ENCODE measurements at regions not wholly inside any gene's neighbourhood (a gene's known extent, or its start where the extent isn't known, plus 50 kb on each side); places are given as distances from the start of the nearest gene placed in this dataset.
A peak's percentile ranks its signal among the peaks of the same experiment; 100 is the strongest.

DNA sequence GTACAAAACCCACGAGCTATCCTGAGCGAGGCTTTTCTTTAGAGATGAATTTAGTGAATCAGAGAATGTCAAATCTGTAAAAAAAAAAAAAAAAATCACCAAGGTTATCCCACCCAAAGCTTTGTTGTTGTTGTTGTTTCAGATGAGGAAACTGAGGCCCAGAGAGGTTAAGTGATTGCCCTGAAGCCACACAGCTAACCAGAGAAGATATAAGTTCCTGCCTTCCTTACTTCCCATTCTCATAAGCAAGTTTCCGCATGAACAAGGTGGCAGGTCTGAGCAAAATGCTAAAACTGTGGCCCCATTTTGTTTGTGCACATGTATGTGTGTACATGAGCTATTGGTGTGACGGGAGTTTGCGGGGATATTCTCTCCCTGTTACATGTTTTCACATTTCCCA lies 352.1 kb upstream of the ZFHX3 start:
- H3K9me2 ChIP-seq (ENCODE audit: insufficient read depth): no peaks in the 10 kb centered on the region
- no peak for ATAC-seq
- no peak overlapping the region for H3K4me2 ChIP-seq
- Mint-ChIP-seq H3K27ac (no peak overlapping the region), H3K4me1 (peaks cover 14% of the 10 kb centered on the region; the same call in 2 of the 3 replicates), H3K27me3 (ENCODE audit: insufficient read depth, low read depth, poor library complexity) (peaks cover 2% of the 10 kb centered on the region), H3K36me3 (ENCODE audit: low read depth) (no peaks in the 10 kb centered on the region), H3K4me3 (no peak overlapping the region), H3K9me3 (no peaks in the 10 kb centered on the region; the same call in 2 of the 3 replicates)
- DNase-seq (ENCODE audit: low spot score): no peak
- no peaks in the 10 kb centered on the region for H4K20me1 ChIP-seq (replicated peaks; ENCODE audit: insufficient read depth)
- H2AFZ ChIP-seq: peak overlapping the region; percentile 96
- no peak overlapping the region for H3K4me3 ChIP-seq
- no peak overlapping the region for H3K27ac ChIP-seq (ENCODE audit: low read depth)
- H3K27me3 ChIP-seq (ENCODE audit: insufficient read depth): no peaks in the 10 kb centered on the region
- no peak for TF ChIP-seq JUNB (IDR thresholded peaks at IDR 0.05; ENCODE audit: unreplicated experiment)
- no peaks in the 10 kb centered on the region for H3K79me2 ChIP-seq (replicated peaks; ENCODE audit: insufficient read depth)
- no peaks in the 10 kb centered on the region for H3F3A ChIP-seq (replicated peaks; ENCODE audit: low read depth)
- peaks cover 10% of the 10 kb centered on the region for H3K4me1 ChIP-seq (ENCODE audit: insufficient read depth)
- no peaks in the 10 kb centered on the region for H3K36me3 ChIP-seq (ENCODE audit: insufficient read depth)

DNA sequence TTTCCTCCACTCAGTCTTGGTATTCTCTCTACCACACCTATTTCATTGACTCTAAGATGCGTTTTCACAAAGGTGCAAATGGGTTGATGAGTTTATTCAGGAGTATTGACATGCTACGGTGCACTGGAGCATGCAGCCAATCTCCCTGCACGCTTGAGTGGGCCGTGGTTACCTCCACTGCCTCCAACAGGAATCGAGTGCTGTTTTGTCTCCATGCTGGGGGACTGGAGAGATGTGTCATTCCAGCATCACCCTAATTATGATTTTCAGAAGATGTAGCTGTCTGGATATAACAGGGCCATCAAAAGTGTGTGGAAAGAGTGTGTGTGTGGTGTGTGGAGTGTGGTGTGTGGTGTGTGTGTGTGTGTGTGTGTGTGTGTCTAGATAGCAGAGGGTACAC lies 351.6 kb upstream of the ZFHX3 start:
- peaks cover 10% of the 10 kb centered on the region for H3K4me1 ChIP-seq (ENCODE audit: insufficient read depth)
- Mint-ChIP-seq H3K4me1 (peaks cover 14% of the 10 kb centered on the region; the same call in 2 of the 3 replicates), H3K4me3 (no peak overlapping the region), H3K9me3 (no peaks in the 10 kb centered on the region; the same call in 2 of the 3 replicates), H3K27ac (peak overlapping the region; percentile 41; the same call in 1 of the 2 replicates), H3K36me3 (ENCODE audit: low read depth) (no peaks in the 10 kb centered on the region), H3K27me3 (ENCODE audit: insufficient read depth, low read depth, poor library complexity) (peaks cover 2% of the 10 kb centered on the region)
- H3K27ac ChIP-seq (ENCODE audit: low read depth): no peak overlapping the region
- no peak overlapping the region for H3K4me3 ChIP-seq
- no peaks in the 10 kb centered on the region for H3K27me3 ChIP-seq (ENCODE audit: insufficient read depth)
- no peaks in the 10 kb centered on the region for H3K79me2 ChIP-seq (replicated peaks; ENCODE audit: insufficient read depth)
- no peaks in the 10 kb centered on the region for H4K20me1 ChIP-seq (replicated peaks; ENCODE audit: insufficient read depth)
- H3F3A ChIP-seq (replicated peaks; ENCODE audit: low read depth): no peaks in the 10 kb centered on the region
- H3K9me2 ChIP-seq (ENCODE audit: insufficient read depth): no peaks in the 10 kb centered on the region
- H3K4me2 ChIP-seq: no peak overlapping the region
- H3K36me3 ChIP-seq (ENCODE audit: insufficient read depth): no peaks in the 10 kb centered on the region
- ATAC-seq: no peak
- DNase-seq (ENCODE audit: low spot score): no peak
- H2AFZ ChIP-seq: no peak overlapping the region
- TF ChIP-seq POLR2AphosphoS5 (IDR thresholded peaks at IDR 0.05; ENCODE audit: low read depth) (no peak), EZH2 (IDR thresholded peaks at IDR 0.05; ENCODE audit: low read depth, unreplicated experiment) (no peak), STAT1 (IDR thresholded peaks at IDR 0.05; ENCODE audit: unreplicated experiment) (no peak), CREB1 (CRISPR knock-in tag; IDR thresholded peaks at IDR 0.05; ENCODE audit: low read depth) (no peak), EZH2phosphoT487 (IDR thresholded peaks at IDR 0.05; ENCODE audit: unreplicated experiment) (no peak), ZNF331 (CRISPR knock-in tag; IDR thresholded peaks at IDR 0.05; ENCODE audit: low read depth) (no peak), ZNF114 (CRISPR knock-in tag; IDR thresholded peaks at IDR 0.05) (no peak), NANOG (IDR thresholded peaks at IDR 0.05; ENCODE audit: borderline replicate concordance) (no peak)
- TF ChIP-seq, protein P1, sequence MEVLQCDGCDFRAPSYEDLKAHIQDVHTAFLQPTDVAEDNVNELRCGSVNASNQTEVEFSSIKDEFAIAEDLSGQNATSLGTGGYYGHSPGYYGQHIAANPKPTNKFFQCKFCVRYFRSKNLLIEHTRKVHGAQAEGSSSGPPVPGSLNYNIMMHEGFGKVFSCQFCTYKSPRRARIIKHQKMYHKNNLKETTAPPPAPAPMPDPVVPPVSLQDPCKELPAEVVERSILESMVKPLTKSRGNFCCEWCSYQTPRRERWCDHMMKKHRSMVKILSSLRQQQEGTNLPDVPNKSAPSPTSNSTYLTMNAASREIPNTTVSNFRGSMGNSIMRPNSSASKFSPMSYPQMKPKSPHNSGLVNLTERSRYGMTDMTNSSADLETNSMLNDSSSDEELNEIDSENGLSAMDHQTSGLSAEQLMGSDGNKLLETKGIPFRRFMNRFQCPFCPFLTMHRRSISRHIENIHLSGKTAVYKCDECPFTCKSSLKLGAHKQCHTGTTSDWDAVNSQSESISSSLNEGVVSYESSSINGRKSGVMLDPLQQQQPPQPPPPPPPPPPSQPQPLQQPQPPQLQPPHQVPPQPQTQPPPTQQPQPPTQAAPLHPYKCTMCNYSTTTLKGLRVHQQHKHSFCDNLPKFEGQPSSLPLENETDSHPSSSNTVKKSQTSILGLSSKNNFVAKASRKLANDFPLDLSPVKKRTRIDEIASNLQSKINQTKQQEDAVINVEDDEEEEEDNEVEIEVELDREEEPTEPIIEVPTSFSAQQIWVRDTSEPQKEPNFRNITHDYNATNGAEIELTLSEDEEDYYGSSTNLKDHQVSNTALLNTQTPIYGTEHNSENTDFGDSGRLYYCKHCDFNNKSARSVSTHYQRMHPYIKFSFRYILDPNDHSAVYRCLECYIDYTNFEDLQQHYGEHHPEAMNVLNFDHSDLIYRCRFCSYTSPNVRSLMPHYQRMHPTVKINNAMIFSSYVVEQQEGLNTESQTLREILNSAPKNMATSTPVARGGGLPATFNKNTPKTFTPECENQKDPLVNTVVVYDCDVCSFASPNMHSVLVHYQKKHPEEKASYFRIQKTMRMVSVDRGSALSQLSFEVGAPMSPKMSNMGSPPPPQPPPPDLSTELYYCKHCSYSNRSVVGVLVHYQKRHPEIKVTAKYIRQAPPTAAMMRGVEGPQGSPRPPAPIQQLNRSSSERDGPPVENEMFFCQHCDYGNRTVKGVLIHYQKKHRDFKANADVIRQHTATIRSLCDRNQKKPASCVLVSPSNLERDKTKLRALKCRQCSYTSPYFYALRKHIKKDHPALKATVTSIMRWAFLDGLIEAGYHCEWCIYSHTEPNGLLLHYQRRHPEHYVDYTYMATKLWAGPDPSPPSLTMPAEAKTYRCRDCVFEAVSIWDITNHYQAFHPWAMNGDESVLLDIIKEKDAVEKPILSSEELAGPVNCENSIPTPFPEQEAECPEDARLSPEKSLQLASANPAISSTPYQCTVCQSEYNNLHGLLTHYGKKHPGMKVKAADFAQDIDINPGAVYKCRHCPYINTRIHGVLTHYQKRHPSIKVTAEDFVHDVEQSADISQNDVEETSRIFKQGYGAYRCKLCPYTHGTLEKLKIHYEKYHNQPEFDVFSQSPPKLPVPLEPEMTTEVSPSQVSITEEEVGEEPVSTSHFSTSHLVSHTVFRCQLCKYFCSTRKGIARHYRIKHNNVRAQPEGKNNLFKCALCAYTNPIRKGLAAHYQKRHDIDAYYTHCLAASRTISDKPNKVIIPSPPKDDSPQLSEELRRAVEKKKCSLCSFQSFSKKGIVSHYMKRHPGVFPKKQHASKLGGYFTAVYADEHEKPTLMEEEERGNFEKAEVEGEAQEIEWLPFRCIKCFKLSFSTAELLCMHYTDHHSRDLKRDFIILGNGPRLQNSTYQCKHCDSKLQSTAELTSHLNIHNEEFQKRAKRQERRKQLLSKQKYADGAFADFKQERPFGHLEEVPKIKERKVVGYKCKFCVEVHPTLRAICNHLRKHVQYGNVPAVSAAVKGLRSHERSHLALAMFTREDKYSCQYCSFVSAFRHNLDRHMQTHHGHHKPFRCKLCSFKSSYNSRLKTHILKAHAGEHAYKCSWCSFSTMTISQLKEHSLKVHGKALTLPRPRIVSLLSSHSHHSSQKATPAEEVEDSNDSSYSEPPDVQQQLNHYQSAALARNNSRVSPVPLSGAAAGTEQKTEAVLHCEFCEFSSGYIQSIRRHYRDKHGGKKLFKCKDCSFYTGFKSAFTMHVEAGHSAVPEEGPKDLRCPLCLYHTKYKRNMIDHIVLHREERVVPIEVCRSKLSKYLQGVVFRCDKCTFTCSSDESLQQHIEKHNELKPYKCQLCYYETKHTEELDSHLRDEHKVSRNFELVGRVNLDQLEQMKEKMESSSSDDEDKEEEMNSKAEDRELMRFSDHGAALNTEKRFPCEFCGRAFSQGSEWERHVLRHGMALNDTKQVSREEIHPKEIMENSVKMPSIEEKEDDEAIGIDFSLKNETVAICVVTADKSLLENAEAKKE (CRISPR knock-in tag; IDR thresholded peaks at IDR 0.05): no peak
- TF ChIP-seq, protein P2, sequence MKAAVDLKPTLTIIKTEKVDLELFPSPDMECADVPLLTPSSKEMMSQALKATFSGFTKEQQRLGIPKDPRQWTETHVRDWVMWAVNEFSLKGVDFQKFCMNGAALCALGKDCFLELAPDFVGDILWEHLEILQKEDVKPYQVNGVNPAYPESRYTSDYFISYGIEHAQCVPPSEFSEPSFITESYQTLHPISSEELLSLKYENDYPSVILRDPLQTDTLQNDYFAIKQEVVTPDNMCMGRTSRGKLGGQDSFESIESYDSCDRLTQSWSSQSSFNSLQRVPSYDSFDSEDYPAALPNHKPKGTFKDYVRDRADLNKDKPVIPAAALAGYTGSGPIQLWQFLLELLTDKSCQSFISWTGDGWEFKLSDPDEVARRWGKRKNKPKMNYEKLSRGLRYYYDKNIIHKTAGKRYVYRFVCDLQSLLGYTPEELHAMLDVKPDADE (IDR thresholded peaks at IDR 0.05): no peak
- TF ChIP-seq, protein P3, sequence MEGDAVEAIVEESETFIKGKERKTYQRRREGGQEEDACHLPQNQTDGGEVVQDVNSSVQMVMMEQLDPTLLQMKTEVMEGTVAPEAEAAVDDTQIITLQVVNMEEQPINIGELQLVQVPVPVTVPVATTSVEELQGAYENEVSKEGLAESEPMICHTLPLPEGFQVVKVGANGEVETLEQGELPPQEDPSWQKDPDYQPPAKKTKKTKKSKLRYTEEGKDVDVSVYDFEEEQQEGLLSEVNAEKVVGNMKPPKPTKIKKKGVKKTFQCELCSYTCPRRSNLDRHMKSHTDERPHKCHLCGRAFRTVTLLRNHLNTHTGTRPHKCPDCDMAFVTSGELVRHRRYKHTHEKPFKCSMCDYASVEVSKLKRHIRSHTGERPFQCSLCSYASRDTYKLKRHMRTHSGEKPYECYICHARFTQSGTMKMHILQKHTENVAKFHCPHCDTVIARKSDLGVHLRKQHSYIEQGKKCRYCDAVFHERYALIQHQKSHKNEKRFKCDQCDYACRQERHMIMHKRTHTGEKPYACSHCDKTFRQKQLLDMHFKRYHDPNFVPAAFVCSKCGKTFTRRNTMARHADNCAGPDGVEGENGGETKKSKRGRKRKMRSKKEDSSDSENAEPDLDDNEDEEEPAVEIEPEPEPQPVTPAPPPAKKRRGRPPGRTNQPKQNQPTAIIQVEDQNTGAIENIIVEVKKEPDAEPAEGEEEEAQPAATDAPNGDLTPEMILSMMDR (conservative IDR thresholded peaks at IDR 0.05; ENCODE audit: low read depth in 2 of 2): no peak
